Omental fat pad (tissue), 3 donors: ENCODE measurements at regions not wholly inside any gene's neighbourhood (a gene's known extent, or its start where the extent isn't known, plus 50 kb on each side); places are given as distances from the start of the nearest gene placed in this dataset.

ENCODE experiments used
- ATAC-seq: fragments of 150-250 bp; one replicate; pipeline ENCODE4 v1.9.1; 2016; ENCODE audit warnings: mild to moderate bottlenecking, moderate library complexity; ENCODE audit not compliant: low FRiP score
- DNase-seq: peaks from one replicate; pipeline ENCODE4 v3.0.0-alpha.2; 2019; ENCODE audit warnings: low spot score
- TF ChIP-seq, protein P1 (sequence below), 3 donors: fragments of 450-650 bp; IDR thresholded peaks; one replicate each; pipeline ENCODE4 v1.5.1; 2016 to 2017; ENCODE audit warnings: antibody characterized with exemption in 3 of 3, mild to moderate bottlenecking in 3 of 3, moderate library complexity in 2 of 3

DNA sequence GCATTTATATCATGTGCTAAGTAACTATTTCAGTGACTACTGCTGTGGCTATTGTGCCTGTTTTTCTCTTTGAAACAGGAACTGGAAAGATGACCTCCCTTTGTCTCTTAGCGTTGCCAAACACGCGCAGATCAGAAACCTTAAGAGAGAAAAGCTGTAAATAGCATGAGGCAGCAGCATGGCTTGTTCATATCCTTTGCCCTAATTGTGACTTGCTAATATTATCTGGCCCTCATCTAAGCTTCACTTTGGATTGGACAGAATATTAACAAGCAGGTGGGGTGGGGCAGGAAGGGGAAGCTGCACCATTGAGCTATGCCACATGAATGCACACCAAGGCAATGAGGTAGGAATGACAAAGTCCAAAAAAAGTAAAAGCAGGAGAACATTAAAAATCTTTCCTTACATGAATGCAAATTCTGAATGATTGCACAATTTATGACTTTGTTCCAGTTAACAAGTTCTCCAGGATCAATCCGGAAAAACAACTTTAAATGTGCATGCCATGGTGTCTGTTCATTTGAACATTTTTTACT, 128.4 kb downstream of the IRS1 start:
- DNase-seq: no peak
- no peak for ATAC-seq
- TF ChIP-seq, protein P1, sequence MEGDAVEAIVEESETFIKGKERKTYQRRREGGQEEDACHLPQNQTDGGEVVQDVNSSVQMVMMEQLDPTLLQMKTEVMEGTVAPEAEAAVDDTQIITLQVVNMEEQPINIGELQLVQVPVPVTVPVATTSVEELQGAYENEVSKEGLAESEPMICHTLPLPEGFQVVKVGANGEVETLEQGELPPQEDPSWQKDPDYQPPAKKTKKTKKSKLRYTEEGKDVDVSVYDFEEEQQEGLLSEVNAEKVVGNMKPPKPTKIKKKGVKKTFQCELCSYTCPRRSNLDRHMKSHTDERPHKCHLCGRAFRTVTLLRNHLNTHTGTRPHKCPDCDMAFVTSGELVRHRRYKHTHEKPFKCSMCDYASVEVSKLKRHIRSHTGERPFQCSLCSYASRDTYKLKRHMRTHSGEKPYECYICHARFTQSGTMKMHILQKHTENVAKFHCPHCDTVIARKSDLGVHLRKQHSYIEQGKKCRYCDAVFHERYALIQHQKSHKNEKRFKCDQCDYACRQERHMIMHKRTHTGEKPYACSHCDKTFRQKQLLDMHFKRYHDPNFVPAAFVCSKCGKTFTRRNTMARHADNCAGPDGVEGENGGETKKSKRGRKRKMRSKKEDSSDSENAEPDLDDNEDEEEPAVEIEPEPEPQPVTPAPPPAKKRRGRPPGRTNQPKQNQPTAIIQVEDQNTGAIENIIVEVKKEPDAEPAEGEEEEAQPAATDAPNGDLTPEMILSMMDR (IDR thresholded peaks at IDR 0.05): no peak

DNA sequence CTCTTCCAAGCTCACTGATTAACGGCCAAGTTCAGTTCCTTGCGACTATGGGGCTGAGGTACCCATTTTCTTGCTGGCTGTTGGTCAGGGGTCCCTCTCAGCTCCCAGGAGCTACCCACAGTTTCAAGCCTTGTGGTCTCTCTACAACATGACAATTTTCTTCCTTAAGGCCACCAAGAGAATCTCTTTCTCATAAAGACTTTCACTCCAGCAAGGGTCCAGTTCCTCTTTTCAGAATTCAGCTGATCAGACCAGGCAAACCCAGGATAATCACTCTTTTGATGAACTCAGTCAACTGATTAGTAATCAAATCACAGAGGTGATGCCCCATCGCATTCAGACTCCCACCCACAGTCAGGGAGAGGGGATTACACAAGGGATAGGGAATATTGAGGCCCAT, 129.7 kb downstream of the IRS1 start:
- no peak for ATAC-seq
- no peak for DNase-seq
- TF ChIP-seq, protein P1 (IDR thresholded peaks at IDR 0.05): no peak

DNA sequence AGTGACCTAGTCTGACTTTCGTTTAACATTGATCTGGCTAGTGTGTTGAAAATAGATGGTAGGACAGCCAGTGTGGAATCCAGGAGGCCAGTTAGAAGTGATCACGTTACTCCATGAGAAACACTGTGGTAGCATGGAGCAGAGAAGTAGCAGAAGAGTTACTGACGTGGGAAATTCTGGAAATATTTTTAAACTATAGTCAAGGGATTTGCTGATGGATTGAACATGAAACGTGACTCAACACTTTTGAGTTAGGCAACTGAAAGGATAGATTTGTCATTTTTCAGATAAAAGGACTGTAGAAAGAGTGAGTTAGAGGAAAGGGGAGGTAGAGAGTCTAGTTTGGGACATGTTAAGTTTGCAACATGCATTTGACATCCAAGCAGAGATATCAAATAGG, 130.4 kb downstream of the IRS1 start:
- TF ChIP-seq, protein P1 (IDR thresholded peaks at IDR 0.05): no peak
- ATAC-seq: no peak

DNA sequence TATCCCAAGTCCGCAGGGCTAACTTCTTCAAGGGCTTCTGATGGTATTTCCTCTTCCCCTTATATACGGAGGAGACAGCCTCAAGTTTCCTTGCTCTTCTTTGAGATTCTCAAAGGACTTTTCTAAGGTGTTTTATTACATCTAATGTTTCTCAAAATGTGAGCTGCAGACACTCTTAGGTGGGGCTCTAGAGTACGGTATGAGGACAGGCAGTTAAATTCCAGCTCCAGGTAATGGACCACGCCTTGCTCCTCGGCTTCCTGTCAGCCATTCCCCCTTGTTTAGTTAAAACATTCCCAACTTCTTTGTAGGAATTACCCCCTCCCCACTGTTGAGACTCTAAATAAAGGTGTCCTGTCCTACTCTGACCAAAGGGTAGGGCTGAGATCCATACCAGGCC, 131.9 kb downstream of the IRS1 start:
- TF ChIP-seq, protein P1 (IDR thresholded peaks at IDR 0.05): no peak
- no peak for DNase-seq
- no peak for ATAC-seq

More for the DNA sequence above, 130.4 kb downstream of the IRS1 start:
- no peak for DNase-seq

DNA sequence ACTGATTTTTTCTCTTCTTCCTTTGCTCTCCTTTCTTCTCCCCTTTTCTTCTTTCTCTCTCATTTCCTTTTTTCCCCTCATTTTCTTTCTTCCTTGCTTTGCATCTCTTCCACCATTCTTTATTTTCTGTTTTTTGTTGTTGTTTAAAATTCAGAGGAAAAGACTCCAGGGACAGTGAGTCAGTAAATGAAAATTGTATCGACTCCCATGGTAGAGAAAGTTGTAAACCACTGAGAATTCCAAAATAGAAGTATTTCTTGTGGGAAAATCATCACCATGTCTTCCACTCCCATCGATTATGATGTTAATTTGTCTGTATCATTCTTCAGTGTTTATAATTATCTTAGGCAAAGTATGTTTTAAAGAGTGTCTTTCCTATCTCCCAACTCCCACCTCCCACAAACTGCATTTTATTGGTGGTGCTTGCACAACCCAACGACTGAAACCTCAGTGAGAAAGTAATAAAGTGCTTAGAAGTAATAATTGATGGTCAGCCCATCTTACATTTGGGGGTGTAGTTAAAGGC, 134.3 kb downstream of the IRS1 start:
- DNase-seq: no peak
- no peak for ATAC-seq
- TF ChIP-seq, protein P1 (IDR thresholded peaks at IDR 0.05): no peak

DNA sequence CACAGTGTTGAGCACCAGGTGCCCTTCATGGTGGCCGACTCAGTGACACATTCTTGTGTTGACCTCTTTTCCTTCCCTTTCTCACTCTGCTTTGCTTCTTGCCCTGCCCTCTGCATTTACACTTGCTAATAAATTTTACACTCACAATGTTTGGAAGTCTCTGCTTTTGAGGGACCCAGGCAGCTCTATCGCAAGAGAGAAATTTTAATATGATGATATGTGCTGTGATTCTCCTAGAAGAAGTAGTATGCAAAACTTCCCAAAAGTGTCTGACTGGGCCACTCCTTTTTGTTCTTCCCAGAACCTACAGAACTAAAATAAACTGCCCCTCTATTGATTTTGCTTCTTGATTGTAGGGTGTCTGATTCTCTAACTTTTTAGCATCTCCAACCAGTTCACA, 135.0 kb downstream of the IRS1 start:
- ATAC-seq (no peak), DNase-seq (no peak)
- TF ChIP-seq, protein P1 (IDR thresholded peaks at IDR 0.05): no peak

DNA sequence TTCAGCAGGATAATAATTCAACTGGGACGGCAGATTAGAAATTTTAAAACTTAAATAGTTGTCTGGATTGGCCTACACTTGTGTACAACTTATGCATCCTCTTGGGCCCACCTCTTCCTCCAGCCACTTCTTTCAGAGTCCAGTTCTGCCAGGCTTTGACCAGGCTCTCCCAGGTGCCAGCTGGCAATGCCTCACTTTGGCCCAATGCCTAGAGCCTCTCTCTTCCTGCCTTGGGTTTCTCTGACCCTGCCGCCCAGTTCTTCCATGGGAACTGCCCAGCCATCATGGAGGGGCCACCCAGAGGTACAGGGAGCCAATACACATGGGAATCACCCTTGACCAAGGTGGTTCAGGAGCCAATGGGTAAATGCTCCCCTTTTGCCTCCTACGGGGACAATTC, 135.5 kb downstream of the IRS1 start:
- TF ChIP-seq, protein P1 (IDR thresholded peaks at IDR 0.05): no peak
- no peak for ATAC-seq
- no peak for DNase-seq
